ENCODE measurements at regions not wholly inside any gene's neighbourhood (a gene's known extent, or its start where the extent isn't known, plus 50 kb on each side); places are given as distances from the start of the nearest gene placed in this dataset.

DNA sequence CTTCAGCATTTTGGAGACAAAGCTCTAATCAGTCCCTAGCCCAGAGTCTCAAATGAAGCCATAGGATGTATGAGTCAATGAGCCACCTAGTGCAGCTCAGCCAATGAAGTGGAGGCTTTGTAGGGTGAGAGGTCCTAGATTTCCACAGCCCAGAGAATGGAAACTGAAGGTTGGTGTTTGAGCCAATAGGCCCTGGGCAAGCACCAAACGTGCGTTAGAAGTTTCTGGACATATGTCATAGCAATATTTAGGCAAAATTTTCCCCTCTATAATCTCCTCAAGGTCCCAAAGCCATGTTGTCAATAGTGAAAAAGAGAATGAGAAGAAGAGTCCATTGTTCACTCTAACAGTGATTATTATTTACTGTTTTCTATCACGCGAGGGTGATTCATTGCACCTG is 361.3 kb downstream of the PLPP3 start:
- no peak for TF ChIP-seq EZH2phosphoT487 (IDR thresholded peaks at IDR 0.05; ENCODE audit: insufficient read depth, low read depth)
- TF ChIP-seq EZH2 (IDR thresholded peaks at IDR 0.05; ENCODE audit: insufficient read depth, poor library complexity, severe bottlenecking), result no peak
